ENCODE measurements at regions not wholly inside any gene's neighbourhood (a gene's known extent, or its start where the extent isn't known, plus 50 kb on each side); places are given as distances from the start of the nearest gene placed in this dataset.

- TF ChIP-seq CTCF (conservative IDR thresholded peaks at IDR 0.05; ENCODE audit: low read length) (no peak), EZH2phosphoT487 (IDR thresholded peaks at IDR 0.05; ENCODE audit: borderline replicate concordance, low read depth, low read length) (no peak)
Observed at GRCh38 chr14:52124791-52125684, 56.2 kb upstream of the NID2 start.
